GM12878 (cell line): ENCODE measurements at regions not wholly inside any gene's neighbourhood (a gene's known extent, or its start where the extent isn't known, plus 50 kb on each side); places are given as distances from the start of the nearest gene placed in this dataset.

ENCODE experiments used
- ATAC-seq: fragments of 200-7000 bp; cut with Tn5 transposase; 3 replicates; pipeline ENCODE4 v1.9.1; 2020; ENCODE audit warnings: mild to moderate bottlenecking, moderate library complexity
- BruUV-seq: library from RNA; stranded (reverse); fragments of 400-500 nt; replicated peaks from 2 replicates; lab custom pipeline; 2021; lab: Mats Ljungman, UMichigan
- CTCF ChIA-PET: fragments of 300-600 bp; sonication (Branson Sonifier 250); formaldehyde crosslinking; extraction: SDS; loops from one replicate; lab custom pipeline; 2021; ENCODE audit warnings: inconsistent platforms; lab: Yijun Ruan, JAX
- POLR2A ChIA-PET: fragments of 350-600 bp; formaldehyde crosslinking; extraction: SDS; loops from one replicate; lab custom pipeline; 2021; ENCODE audit warnings: inconsistent platforms; lab: Charles Lee
- RAD21 ChIA-PET: fragments of 300-600 bp; sonication (Branson Sonifier 250); formaldehyde crosslinking; loops from one replicate; lab custom pipeline; 2023; ENCODE audit warnings: antibody characterized with exemption; ENCODE audit not compliant: unreplicated experiment; lab: Charles Lee
- SMC1A ChIA-PET: fragments of 300-600 bp; sonication (Branson Sonifier 250); formaldehyde crosslinking; loops from one replicate; lab custom pipeline; 2023; ENCODE audit not compliant: unreplicated experiment, uncharacterized antibody; lab: Charles Lee
- DNase-seq: peaks from one replicate; pipeline ENCODE4 v3.0.0-alpha.2; 2011; ENCODE audit warnings: low read depth, low spot score
- FAIRE-seq: peaks from 3 replicates; lab custom pipeline; 2011; peaks lifted over from hg19 to GRCh38; lab: Jason Lieb, UNC
- H2AFZ ChIP-seq: 2 replicates; pipeline ENCODE4 v1.6.0; 2011; ENCODE audit warnings: low read depth, low read length, control low read depth; ENCODE audit not compliant: control insufficient read depth
- H3K27ac ChIP-seq: 2 replicates; pipeline ENCODE4 v1.5.1; 2011; ENCODE audit warnings: control low read depth; ENCODE audit not compliant: control insufficient read depth, insufficient read depth
- H3K27me3 ChIP-seq, 2 experiments: replicated peaks in 1 of 2; 2 replicates each; pipeline versions ENCODE4 v1.6.0 to v1.6.1; 2011; ENCODE audit warnings: low read length in 1 of 2; ENCODE audit not compliant: control insufficient read depth in 2 of 2, insufficient read depth in 2 of 2
- H3K36me3 ChIP-seq, 2 experiments: 2 replicates each; pipeline ENCODE4 v1.5.1; 2011; ENCODE audit warnings: low read length in 1 of 2; ENCODE audit not compliant: control insufficient read depth in 2 of 2, insufficient read depth in 2 of 2
- H3K4me1 ChIP-seq: 2 replicates; pipeline ENCODE4 v1.6.1; 2011; ENCODE audit warnings: mild to moderate bottlenecking, low read length, moderate library complexity, mixed read lengths; ENCODE audit not compliant: control insufficient read depth, insufficient read depth
- H3K4me2 ChIP-seq: 2 replicates; pipeline ENCODE4 v1.6.0; 2011; ENCODE audit warnings: control low read depth; ENCODE audit not compliant: control insufficient read depth, insufficient read depth
- H3K4me3 ChIP-seq: fragments of 200-600 bp; sonication (generic); 2 replicates; pipeline ENCODE4 v1.5.1; 2016
- H3K79me2 ChIP-seq: 2 replicates; pipeline ENCODE4 v1.6.0; 2011; ENCODE audit warnings: low read length; ENCODE audit not compliant: control insufficient read depth, insufficient read depth
- H3K9ac ChIP-seq: 2 replicates; pipeline ENCODE4 v1.8.0; 2011; ENCODE audit warnings: low read length, control low read depth, mixed read lengths; ENCODE audit not compliant: control insufficient read depth, insufficient read depth
- H3K9me3 ChIP-seq: replicated peaks from 3 replicates; pipeline ENCODE4 v1.5.1; 2011; ENCODE audit warnings: mild to moderate bottlenecking, low read length; ENCODE audit not compliant: control insufficient read depth, insufficient read depth
- H4K20me1 ChIP-seq: 2 replicates; pipeline ENCODE4 v1.6.0; 2011; ENCODE audit not compliant: control insufficient read depth, insufficient read depth
- BCL11A ChIP-seq: IDR thresholded peaks from 2 replicates; pipeline ENCODE4 v1.6.1; 2011; ENCODE audit warnings: low read depth, low read length
- HDAC2 ChIP-seq: fragments of 200-600 bp; sonication (generic); IDR thresholded peaks from 2 replicates; pipeline ENCODE4 v1.6.1; 2017
- IKZF1 ChIP-seq: fragments of 450-650 bp; conservative IDR thresholded peaks from 2 replicates; pipeline ENCODE4 v1.6.1; 2017; ENCODE audit warnings: antibody characterized with exemption, mild to moderate bottlenecking
- IRF4 ChIP-seq: IDR thresholded peaks from 2 replicates; pipeline ENCODE4 v1.6.1; 2011; ENCODE audit warnings: low read depth, low read length
- LARP7 ChIP-seq: fragments of 450-650 bp; IDR thresholded peaks from 2 replicates; pipeline ENCODE4 v1.6.1; 2017; ENCODE audit warnings: mild to moderate bottlenecking
- MAX ChIP-seq: IDR thresholded peaks from 2 replicates; pipeline ENCODE4 v1.6.1; 2012; ENCODE audit warnings: low read depth, low read length, improper control_type of control experiment
- MTA2 ChIP-seq: fragments of 450-650 bp; IDR thresholded peaks from 2 replicates; pipeline ENCODE4 v1.6.1; 2016; ENCODE audit warnings: low read depth, mild to moderate bottlenecking, moderate library complexity
- NFYA ChIP-seq: IDR thresholded peaks from 2 replicates; pipeline ENCODE4 v1.6.1; 2011; ENCODE audit warnings: low read depth, mild to moderate bottlenecking, low read length, improper control_type of control experiment, borderline replicate concordance
- NR2C1 ChIP-seq: fragments of 450-650 bp; IDR thresholded peaks from 2 replicates; pipeline ENCODE4 v1.6.1; 2017; ENCODE audit warnings: antibody characterized with exemption, mild to moderate bottlenecking, moderate library complexity
- REST ChIP-seq: IDR thresholded peaks from 2 replicates; pipeline ENCODE4 v1.6.1; 2012; ENCODE audit warnings: mild to moderate bottlenecking, low read depth, low read length
- SP1 ChIP-seq: IDR thresholded peaks from one replicate; pipeline ENCODE4 v1.6.1; 2011; ENCODE audit warnings: low read depth, low read length
- ZZZ3 ChIP-seq: IDR thresholded peaks from 2 replicates; pipeline ENCODE4 v1.6.1; 2011; ENCODE audit warnings: low read depth; ENCODE audit not compliant: control insufficient read depth, insufficient read length
- WGBS: methylation state at CpG from one replicate; pipeline ENCODE4 v1.1.6; 2016; ENCODE audit warnings: low lambda C conversion rate; ENCODE audit not compliant: insufficient replicate concordance, insufficient coverage; ENCODE audit errors: missing lambda C conversion rate; 5-methylcytosine and 5-hydroxymethylcytosine counted together
- in situ Hi-C: fragments of 300-500 bp; cut with MboI; formaldehyde crosslinking; loops from 9 replicates; pipeline ENCODE4 v1.14.3; 2018; ENCODE audit warnings: mixed read lengths
- intact Hi-C: fragments of 100-400 bp; cut with micrococcal nuclease; formaldehyde crosslinking; loops from one replicate; pipeline ENCODE4 v1.14.2; 2022; ENCODE audit not compliant: unreplicated experiment
- TF ChIP-seq, protein P1 (sequence below), 3 experiments: IDR thresholded peaks in 2 of 3; conservative IDR thresholded peaks in 1 of 3; 2 replicates each; pipeline ENCODE4 v1.5.1; 2011; ENCODE audit warnings: low read depth in 3 of 3, low read length in 3 of 3, mild to moderate bottlenecking in 3 of 3, control low read depth in 2 of 3, moderate library complexity in 2 of 3, inconsistent platforms in 1 of 3, mixed read lengths in 1 of 3; ENCODE audit not compliant: control insufficient read depth in 2 of 3, insufficient read depth in 1 of 3; ENCODE audit errors: extremely low read depth in 1 of 3
- TF ChIP-seq, protein P2 (sequence below): IDR thresholded peaks from 2 replicates; pipeline ENCODE4 v1.6.1; 2012; ENCODE audit warnings: low read depth, low read length, improper control_type of control experiment
- TF ChIP-seq, protein P3 (sequence below): fragments of 150-350 bp; IDR thresholded peaks from 2 replicates; pipeline ENCODE4 v1.6.1; 2016; ENCODE audit warnings: low read depth, low read length

DNA sequence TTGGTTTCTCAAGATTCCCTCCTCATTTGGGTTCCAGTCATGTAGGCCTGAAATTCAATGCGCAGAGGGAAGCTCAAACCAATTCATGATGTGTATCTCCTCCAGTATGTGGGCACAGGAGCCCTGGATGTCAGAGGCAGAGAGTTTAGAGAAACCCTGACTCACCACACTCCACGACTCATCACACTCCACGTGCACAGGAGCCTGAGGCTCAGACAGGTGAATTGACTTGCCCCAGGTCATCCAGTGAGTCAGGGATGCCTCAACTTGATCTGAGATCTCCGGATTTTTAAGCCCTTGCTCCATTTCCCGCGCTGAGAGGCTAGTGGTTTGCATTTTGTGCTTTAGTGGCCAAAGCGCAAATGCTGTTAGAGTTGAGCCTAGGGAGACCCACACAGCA is 183.9 kb downstream of the HAPSTR1 start:
- Histone ChIP-seq H3K79me2 (no peaks in the 10 kb centered on the region), H3K36me3 (no peaks in the 10 kb centered on the region), H3K9ac (no peak overlapping the region), H4K20me1 (no peaks in the 10 kb centered on the region), H2AFZ (no peak overlapping the region), H3K27me3 (no peaks in the 10 kb centered on the region), H3K27ac (no peak overlapping the region), H3K9me3 (no peaks in the 10 kb centered on the region), H3K4me3 (no peak overlapping the region), H3K4me2 (no peak overlapping the region), H3K4me1 (no peaks in the 10 kb centered on the region)
- no TSS peak for BruUV-seq
- DNase-seq (no peak), FAIRE-seq (no peak), ATAC-seq (no peak)
- SMC1A ChIA-PET = no interaction called here
- RAD21 ChIA-PET = no interaction called here
- in situ Hi-C loops = no loop called here
- CTCF ChIA-PET = no interaction called here
- POLR2A ChIA-PET = no interaction called here
- 14% methylated on average over 7 of the region's 7 CpGs for WGBS
- intact Hi-C loops = no loop called here
- TF ChIP-seq NFYA = no peak
- no peak for TF ChIP-seq REST
- no peak for TF ChIP-seq ZZZ3
- no peak for TF ChIP-seq BCL11A
- TF ChIP-seq HDAC2 = no peak
- TF ChIP-seq LARP7 = no peak
- no peak for TF ChIP-seq MTA2
- TF ChIP-seq, protein P1, sequence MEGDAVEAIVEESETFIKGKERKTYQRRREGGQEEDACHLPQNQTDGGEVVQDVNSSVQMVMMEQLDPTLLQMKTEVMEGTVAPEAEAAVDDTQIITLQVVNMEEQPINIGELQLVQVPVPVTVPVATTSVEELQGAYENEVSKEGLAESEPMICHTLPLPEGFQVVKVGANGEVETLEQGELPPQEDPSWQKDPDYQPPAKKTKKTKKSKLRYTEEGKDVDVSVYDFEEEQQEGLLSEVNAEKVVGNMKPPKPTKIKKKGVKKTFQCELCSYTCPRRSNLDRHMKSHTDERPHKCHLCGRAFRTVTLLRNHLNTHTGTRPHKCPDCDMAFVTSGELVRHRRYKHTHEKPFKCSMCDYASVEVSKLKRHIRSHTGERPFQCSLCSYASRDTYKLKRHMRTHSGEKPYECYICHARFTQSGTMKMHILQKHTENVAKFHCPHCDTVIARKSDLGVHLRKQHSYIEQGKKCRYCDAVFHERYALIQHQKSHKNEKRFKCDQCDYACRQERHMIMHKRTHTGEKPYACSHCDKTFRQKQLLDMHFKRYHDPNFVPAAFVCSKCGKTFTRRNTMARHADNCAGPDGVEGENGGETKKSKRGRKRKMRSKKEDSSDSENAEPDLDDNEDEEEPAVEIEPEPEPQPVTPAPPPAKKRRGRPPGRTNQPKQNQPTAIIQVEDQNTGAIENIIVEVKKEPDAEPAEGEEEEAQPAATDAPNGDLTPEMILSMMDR (IDR thresholded peaks at IDR 0.05 in 2 of 3, conservative IDR thresholded peaks at IDR 0.05 in 1 of 3; ENCODE audit: control insufficient read depth in 2 of 3, extremely low read depth in 1 of 3, insufficient read depth in 1 of 3, low read depth in 3 of 3, low read length in 3 of 3) = no peak
- TF ChIP-seq IRF4 = no peak
- TF ChIP-seq MAX = no peak
- TF ChIP-seq SP1 = no peak
- TF ChIP-seq NR2C1 = no peak
- TF ChIP-seq IKZF1 = no peak
- TF ChIP-seq, protein P2, sequence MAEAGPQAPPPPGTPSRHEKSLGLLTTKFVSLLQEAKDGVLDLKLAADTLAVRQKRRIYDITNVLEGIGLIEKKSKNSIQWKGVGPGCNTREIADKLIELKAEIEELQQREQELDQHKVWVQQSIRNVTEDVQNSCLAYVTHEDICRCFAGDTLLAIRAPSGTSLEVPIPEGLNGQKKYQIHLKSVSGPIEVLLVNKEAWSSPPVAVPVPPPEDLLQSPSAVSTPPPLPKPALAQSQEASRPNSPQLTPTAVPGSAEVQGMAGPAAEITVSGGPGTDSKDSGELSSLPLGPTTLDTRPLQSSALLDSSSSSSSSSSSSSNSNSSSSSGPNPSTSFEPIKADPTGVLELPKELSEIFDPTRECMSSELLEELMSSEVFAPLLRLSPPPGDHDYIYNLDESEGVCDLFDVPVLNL = no peak
- TF ChIP-seq, protein P3, sequence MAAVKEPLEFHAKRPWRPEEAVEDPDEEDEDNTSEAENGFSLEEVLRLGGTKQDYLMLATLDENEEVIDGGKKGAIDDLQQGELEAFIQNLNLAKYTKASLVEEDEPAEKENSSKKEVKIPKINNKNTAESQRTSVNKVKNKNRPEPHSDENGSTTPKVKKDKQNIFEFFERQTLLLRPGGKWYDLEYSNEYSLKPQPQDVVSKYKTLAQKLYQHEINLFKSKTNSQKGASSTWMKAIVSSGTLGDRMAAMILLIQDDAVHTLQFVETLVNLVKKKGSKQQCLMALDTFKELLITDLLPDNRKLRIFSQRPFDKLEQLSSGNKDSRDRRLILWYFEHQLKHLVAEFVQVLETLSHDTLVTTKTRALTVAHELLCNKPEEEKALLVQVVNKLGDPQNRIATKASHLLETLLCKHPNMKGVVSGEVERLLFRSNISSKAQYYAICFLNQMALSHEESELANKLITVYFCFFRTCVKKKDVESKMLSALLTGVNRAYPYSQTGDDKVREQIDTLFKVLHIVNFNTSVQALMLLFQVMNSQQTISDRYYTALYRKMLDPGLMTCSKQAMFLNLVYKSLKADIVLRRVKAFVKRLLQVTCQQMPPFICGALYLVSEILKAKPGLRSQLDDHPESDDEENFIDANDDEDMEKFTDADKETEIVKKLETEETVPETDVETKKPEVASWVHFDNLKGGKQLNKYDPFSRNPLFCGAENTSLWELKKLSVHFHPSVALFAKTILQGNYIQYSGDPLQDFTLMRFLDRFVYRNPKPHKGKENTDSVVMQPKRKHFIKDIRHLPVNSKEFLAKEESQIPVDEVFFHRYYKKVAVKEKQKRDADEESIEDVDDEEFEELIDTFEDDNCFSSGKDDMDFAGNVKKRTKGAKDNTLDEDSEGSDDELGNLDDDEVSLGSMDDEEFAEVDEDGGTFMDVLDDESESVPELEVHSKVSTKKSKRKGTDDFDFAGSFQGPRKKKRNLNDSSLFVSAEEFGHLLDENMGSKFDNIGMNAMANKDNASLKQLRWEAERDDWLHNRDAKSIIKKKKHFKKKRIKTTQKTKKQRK = no peak
